SU-DHL-6 (cell line): ENCODE measurements at regions not wholly inside any gene's neighbourhood (a gene's known extent, or its start where the extent isn't known, plus 50 kb on each side); places are given as distances from the start of the nearest gene placed in this dataset.

Experiments
- H2AFZ ChIP-seq: fragments of 200-600 bp; sonication (generic); 2 replicates; pipeline ENCODE4 v1.6.1; 2014; ENCODE audit warnings: low read depth, mild to moderate bottlenecking, moderate library complexity, mixed read lengths, antibody characterized with exemption, low read length; ENCODE audit not compliant: severe bottlenecking
- H3F3A ChIP-seq: fragments of 200-600 bp; shearing (Covaris generic); 2 replicates; pipeline ENCODE4 v1.6.0; 2016; ENCODE audit warnings: antibody characterized with exemption, mild to moderate bottlenecking; ENCODE audit not compliant: insufficient read depth
- H3K27ac ChIP-seq: fragments of 200-600 bp; sonication (generic); 2 replicates; pipeline ENCODE4 v1.5.1; 2016; ENCODE audit warnings: low read depth, mild to moderate bottlenecking, low read length, moderate library complexity, mixed read lengths
- H3K27me3 ChIP-seq: fragments of 200-600 bp; sonication (generic), shearing (Covaris generic); 2 replicates; pipeline ENCODE4 v1.6.0; 2014; ENCODE audit warnings: mild to moderate bottlenecking, low read length
- H3K36me3 ChIP-seq: fragments of 200-600 bp; sonication (generic); 2 replicates; pipeline ENCODE4 v1.6.1; 2014; ENCODE audit warnings: mild to moderate bottlenecking, low read length, mixed read lengths
- H3K4me2 ChIP-seq: fragments of 300-600, 200-600 bp; shearing (Covaris generic), sonication (generic); 2 replicates; pipeline ENCODE4 v1.6.0; 2014; ENCODE audit warnings: low read length, low read depth, mild to moderate bottlenecking; ENCODE audit not compliant: poor library complexity, severe bottlenecking
- H3K4me3 ChIP-seq: fragments of 200-600 bp; sonication (generic); 2 replicates; pipeline ENCODE4 v1.5.1; 2014; ENCODE audit warnings: antibody characterized with exemption, low read length, mild to moderate bottlenecking, mixed read lengths; ENCODE audit not compliant: insufficient read depth, poor library complexity, severe bottlenecking
- H3K79me2 ChIP-seq: fragments of 200-600 bp; sonication (generic); 2 replicates; pipeline ENCODE4 v1.6.1; 2014; ENCODE audit warnings: mild to moderate bottlenecking, low read length, moderate library complexity; ENCODE audit not compliant: insufficient read depth
- H3K9ac ChIP-seq: fragments of 200-600 bp; sonication (generic); 2 replicates; pipeline ENCODE4 v1.7.0; 2014; ENCODE audit warnings: mild to moderate bottlenecking, low read length
- H3K9me2 ChIP-seq: fragments of 200-600 bp; sonication (generic); replicated peaks from 2 replicates; pipeline ENCODE4 v1.6.1; 2014; ENCODE audit warnings: low read length; ENCODE audit not compliant: insufficient read depth
- H3K9me3 ChIP-seq: fragments of 200-600 bp; sonication (generic); 2 replicates; pipeline ENCODE4 v1.6.1; 2014; ENCODE audit warnings: low read length, mixed read lengths; ENCODE audit not compliant: insufficient read depth
- H4K20me1 ChIP-seq: fragments of 200-600 bp; sonication (generic); 2 replicates; pipeline ENCODE4 v1.6.1; 2014; ENCODE audit warnings: low read depth, mild to moderate bottlenecking, antibody characterized with exemption, low read length, moderate library complexity, mixed read lengths
- CTCF ChIP-seq: fragments of 200-600 bp; sonication (generic); IDR thresholded peaks from one replicate; pipeline ENCODE4 v1.5.1; 2017; ENCODE audit warnings: antibody characterized with exemption, mild to moderate bottlenecking, low read length, moderate library complexity; ENCODE audit not compliant: insufficient read depth, poor library complexity, severe bottlenecking
- EZH2phosphoT487 ChIP-seq: fragments of 200-600 bp; sonication (generic), shearing (Covaris generic); conservative IDR thresholded peaks from 2 replicates; pipeline ENCODE4 v1.6.1; 2018; ENCODE audit warnings: mild to moderate bottlenecking, antibody characterized with exemption, low read length, moderate library complexity, mixed read lengths

- Histone ChIP-seq H4K20me1 (no peaks in the 10 kb centered on the region), H3K9me2 (no peaks in the 10 kb centered on the region), H3K36me3 (no peaks in the 10 kb centered on the region), H3K4me3 (peak overlapping the region; percentile 50), H3K9ac (peak overlapping the region; percentile 34; the same call in 1 of the 2 replicates), H2AFZ (no peak overlapping the region), H3K9me3 (no peaks in the 10 kb centered on the region), H3K4me2 (peak overlapping the region; percentile 72), H3F3A (peaks cover 11% of the 10 kb centered on the region), H3K27me3 (no peaks in the 10 kb centered on the region), H3K79me2 (no peaks in the 10 kb centered on the region), H3K27ac (peak overlapping the region; percentile 92)
- no peak for TF ChIP-seq CTCF
- no peak for TF ChIP-seq EZH2phosphoT487
Observed at GRCh38 chrX:118212817-118213183, 96.2 kb upstream of the KLHL13 start.

DNA sequence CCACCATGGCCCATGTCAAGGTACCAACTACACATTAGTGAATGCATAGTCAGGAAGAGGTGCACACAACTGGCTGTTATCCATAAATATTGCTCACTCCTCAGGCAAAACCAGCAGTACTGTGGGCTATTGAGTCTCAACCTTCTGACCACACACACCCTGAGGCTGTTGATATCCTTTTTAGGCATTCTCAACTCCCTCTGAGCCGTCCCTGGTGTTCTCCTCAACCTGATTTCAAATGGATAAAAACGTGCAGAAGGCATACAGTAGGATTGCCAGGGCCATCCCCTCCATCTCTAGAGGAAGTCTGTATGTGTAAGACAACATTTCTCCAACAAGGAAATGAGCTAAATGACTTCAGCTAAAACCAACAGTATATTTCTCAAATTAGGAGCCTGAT is 98.7 kb upstream of the KLHL13 start:
- Histone ChIP-seq H3K4me2 (no peak overlapping the region), H3K27ac (no peak overlapping the region), H3F3A (peaks cover 11% of the 10 kb centered on the region), H3K79me2 (no peaks in the 10 kb centered on the region), H3K9me2 (no peaks in the 10 kb centered on the region), H3K9ac (no peak overlapping the region), H2AFZ (no peak overlapping the region), H3K27me3 (no peaks in the 10 kb centered on the region), H3K9me3 (no peaks in the 10 kb centered on the region), H4K20me1 (no peaks in the 10 kb centered on the region), H3K4me3 (no peak overlapping the region), H3K36me3 (no peaks in the 10 kb centered on the region)
- TF ChIP-seq CTCF (no peak), EZH2phosphoT487 (no peak)

DNA sequence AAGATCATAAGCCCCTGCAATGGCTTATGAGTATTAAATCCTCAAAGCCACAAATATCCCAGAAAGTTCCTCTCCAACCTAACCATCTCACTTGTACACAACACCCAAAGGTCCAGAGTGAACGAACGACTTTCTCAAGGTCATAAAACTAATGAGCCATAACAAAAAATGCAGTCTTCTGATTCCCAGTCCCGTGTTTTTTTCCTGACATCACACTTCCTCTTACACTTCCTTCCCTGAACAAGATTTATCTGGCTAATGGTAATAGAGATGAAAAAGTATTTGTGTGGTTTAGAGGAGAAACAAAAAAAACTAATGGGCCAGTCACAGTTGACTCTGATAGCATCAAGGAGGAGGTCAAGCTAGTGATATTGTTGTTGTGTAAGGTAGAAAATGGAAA is 99.5 kb upstream of the KLHL13 start:
- Histone ChIP-seq H3K27ac (no peak overlapping the region), H3K79me2 (no peaks in the 10 kb centered on the region), H3K4me2 (no peak overlapping the region), H3K9ac (no peak overlapping the region), H2AFZ (no peak overlapping the region), H3K9me3 (no peaks in the 10 kb centered on the region), H3K36me3 (no peaks in the 10 kb centered on the region), H3K9me2 (no peaks in the 10 kb centered on the region), H3K27me3 (no peaks in the 10 kb centered on the region), H3F3A (peaks cover 11% of the 10 kb centered on the region), H4K20me1 (no peaks in the 10 kb centered on the region), H3K4me3 (no peak overlapping the region)
- TF ChIP-seq CTCF (no peak), EZH2phosphoT487 (no peak)
